HG03460 (cell line): ENCODE measurements at regions not wholly inside any gene's neighbourhood (a gene's known extent, or its start where the extent isn't known, plus 50 kb on each side); places are given as distances from the start of the nearest gene placed in this dataset.

Experiments used
- ATAC-seq: cut with Tn5 transposase; IDR thresholded peaks from one replicate; pipeline ENCODE4 v1.9.1; 2021; ENCODE audit not compliant: unreplicated experiment

GRCh38 chr20:56828402-56828801, 199.3 kb downstream of the TFAP2C start:
- no peak for ATAC-seq

DNA sequence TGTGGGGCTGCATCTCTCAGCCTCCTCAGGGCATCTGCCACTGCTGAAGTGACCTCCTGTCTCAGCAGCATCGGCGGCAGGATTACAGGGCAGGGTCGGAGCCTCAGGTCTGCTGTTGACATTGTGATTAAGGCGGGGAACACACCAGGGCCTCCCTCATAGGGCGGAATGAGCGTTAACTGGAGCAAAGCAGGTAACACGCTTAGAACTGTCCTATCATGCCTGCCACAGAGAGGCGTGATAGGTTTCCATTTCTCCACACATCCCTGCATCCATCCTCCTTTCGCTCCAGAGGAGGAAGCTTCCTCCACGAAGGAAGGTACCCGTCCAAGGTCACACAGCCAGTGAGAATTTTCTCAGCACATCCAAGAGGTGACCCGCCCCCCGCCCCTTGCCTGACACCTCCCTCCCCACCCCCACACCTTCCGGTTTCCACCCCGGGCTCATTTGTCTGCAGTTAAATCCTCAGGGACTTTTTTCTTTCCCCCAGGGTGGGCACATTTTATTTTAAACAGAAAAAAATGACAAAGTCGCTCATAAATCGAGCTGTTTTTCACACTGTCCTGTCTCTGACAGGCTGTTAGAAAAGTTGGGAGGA, 200.8 kb downstream of the TFAP2C start:
- ATAC-seq: no peak

DNA sequence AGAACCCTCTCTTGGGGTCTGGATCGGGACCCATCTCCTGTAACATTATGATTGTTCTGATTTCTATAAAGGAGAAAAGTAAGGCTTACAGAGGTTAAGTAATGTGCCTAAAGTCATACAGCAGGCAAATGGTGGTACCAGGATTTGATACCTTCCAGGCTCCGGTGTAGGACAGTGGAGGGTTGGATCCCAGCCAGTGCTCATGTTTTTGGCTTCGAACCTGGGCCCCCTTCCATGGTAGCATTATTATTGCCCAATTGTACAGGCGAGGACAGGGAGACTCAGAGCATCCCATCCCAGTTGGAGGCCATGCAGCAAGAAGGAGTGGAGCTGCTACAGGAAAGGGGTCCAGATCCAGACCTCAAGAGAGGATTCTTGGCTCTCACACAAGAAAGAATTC, 202.7 kb downstream of the TFAP2C start:
- ATAC-seq: no peak

DNA sequence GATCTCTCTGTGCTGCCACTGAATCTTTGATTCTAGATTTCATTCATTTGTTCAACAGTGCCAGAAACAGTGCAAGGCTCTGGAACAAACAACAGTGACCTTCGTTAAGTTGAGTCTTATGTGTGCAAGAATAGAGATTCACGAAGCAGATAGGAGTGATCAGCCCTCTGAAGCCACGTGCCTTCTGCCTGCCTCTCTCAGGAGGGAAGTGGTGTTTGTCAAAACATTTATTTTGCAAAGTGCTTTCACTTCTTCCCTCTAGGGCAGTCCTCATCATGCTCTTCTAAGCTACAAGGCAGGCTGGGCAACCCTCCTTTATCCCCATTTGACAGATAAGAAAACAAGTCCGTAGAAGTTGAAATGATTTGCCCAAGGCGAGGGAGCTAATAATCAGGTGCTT, 204.3 kb downstream of the TFAP2C start:
- no peak for ATAC-seq

DNA sequence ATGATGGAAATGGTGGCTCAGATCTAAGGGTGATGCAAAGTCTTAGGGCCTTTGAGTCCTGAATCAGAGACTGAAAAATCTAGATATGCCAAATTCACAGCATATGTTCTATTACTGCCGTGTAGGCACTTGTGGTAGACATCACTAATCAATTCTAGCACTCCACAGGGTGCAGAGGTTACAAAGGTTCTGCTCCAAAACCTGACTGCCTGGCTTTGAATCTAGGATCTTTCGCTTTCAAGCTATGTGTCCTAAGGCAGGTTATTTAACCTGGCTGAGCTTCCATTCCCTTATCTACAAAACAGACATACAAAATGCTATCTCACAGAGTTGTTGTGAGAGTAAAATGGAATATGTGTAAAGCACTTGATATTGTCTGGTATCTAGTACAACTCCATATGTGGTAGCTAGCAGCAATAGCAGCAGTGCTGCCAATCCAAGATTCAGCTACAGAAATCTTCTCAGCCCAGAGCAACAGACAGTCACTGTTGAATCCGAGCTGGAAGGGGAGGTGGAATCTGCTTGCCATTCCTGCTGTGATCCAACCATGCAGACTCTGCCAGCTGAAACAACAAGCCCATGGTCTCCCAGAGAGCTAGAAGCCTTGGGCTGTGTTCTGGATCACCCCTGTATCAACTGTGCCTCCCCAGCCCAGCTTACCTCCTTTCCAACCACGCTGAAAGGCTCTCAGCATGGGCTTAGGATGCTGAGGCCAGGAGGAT, 206.9 kb downstream of the TFAP2C start:
- ATAC-seq: no peak

- no peak for ATAC-seq
These were observed 210.1 kb downstream of the TFAP2C start for GRCh38 chr20:56839222-56839621.

DNA sequence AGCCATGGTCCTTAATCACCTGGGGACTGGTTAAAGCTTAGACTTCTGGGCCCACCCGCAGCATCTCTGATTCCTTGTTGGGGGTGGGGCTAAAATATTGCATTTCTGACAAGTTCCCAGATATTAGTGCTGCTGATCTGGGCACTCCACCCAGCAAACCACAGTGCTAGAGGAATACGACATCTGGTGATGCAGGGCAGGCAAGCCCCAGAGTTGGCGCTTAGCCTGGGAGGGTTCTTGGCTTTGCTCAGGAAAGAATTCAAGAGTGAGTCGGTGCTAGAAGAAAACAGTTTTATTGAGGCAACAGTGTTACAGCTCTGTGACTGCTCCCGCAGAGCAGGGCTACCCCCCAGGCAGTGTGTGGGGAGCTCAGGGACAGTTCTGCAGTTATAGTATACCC, 210.7 kb downstream of the TFAP2C start:
- no peak for ATAC-seq

DNA sequence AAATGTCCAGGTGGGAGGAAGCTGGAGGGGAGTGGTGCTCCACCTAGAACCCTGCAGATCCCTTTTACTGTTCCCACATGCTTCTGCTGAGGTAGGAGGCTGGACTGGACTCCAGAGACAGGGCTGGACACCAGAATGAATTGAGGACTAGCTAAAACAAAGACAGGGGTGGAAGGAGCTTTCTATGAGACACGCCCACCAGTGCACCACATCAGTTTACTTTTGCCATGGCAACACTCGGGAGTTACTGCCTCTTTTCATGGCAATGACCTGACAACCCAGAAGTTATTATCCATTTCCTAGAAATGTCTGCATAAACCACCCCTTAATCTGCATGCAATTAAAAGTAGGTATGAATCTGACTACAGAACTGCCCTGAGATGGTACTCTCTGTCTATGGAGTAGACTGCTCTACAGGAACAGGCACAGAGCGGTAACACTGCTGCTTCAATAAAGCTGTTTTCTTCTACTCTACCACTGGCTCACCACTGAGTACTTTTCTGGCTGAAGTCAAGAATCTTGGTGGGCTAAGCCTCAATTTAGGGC, 211.7 kb downstream of the TFAP2C start:
- ATAC-seq: no peak

- no peak for ATAC-seq
These were observed 212.3 kb downstream of the TFAP2C start for GRCh38 chr20:56841346-56841908.

DNA sequence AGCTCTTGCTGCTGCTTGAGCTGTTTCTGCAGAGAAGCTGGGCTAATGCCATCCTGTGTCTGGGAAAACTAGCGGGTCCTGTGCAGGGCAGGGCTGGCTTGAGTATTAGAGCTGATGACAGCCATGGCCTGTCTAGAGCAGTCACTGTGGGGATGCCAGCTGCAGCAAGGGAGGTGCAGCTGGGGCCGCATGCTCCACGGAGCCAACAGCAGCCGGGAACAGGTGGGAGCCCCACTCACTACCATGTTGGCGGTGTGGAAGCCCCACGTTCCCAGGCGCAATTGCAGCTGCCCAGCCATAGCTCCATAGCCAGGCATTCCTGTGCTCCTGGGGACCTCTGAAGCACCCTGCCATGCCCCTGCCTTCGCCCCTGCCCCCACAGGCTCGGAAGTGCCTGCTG, 212.9 kb downstream of the TFAP2C start:
- ATAC-seq: no peak

- no peak for ATAC-seq
These were observed 214.3 kb downstream of the TFAP2C start for GRCh38 chr20:56843386-56843785.

- no peak for ATAC-seq
These were observed 214.7 kb downstream of the TFAP2C start for GRCh38 chr20:56843817-56844216.

DNA sequence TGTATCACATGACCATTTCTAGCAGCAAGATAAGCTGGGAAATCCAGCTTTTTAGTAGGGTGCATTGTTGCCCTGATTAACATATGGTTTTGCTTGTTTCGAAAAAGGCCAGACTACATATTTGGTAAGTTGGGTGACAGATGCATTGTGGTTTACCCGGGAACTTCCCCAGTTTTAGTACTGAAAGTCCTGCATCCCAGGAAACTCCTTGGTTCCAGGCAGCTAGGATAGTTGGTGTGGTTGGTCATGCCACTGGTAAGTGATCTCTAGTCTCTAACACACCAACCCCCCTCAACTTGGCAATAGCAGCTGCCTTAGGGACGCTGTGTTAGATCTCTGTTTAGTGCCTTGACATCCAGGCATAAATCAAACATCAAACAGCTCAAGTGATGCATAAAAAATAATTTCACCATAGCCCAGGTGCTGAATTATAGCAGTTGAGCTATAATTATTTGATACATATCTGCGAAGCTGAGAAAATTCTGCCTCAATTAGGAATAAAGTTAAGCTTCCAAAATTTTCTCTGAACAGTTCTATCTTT, 216.5 kb downstream of the TFAP2C start:
- no peak for ATAC-seq

DNA sequence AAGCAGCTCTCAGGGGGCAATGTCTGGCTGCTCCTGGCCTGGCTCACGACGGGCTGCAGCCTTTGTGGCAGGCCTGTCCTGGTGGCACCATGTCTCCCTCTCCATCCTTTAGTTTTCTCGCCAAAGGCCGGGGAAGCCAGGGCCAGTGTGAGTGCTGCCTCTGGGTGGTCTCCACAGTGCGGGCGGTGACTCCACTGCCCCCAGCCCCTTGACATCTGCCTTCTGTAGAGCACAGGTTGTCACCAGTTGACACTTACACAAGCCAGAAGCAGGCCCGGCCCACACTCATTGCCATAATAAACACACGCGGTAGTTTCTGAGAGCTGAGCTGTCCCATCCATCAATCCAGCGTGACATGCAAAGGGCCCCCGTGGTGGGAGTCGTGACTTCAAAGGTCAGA, 219.5 kb downstream of the TFAP2C start:
- ATAC-seq: no peak

GRCh38 chr20:56851552-56851951, 222.4 kb downstream of the TFAP2C start:
- ATAC-seq: no peak

- no peak for ATAC-seq
These were observed 226.6 kb downstream of the TFAP2C start for GRCh38 chr20:56855708-56856107.

DNA sequence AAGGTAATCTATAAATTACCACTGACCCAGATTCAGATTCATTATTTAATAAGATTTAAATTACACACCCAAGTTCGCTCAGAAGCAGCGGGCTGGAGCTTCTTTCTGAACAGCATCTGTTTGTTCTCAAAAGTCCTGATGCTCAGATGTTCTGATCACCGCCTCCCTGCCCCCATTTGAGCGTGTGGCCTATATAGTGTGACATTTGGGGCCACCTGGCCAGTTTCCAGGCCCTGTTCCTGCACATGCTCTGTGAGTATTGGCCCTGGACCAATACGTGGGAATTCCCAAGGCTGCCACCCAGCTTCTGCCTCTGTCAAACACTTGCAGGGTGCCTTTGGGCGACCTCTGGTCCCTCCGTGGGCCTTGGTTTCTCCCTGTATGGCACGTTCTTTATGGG, 228.8 kb downstream of the TFAP2C start:
- no peak for ATAC-seq

GRCh38 chr20:56859039-56859800, 230.1 kb downstream of the TFAP2C start:
- no peak for ATAC-seq

DNA sequence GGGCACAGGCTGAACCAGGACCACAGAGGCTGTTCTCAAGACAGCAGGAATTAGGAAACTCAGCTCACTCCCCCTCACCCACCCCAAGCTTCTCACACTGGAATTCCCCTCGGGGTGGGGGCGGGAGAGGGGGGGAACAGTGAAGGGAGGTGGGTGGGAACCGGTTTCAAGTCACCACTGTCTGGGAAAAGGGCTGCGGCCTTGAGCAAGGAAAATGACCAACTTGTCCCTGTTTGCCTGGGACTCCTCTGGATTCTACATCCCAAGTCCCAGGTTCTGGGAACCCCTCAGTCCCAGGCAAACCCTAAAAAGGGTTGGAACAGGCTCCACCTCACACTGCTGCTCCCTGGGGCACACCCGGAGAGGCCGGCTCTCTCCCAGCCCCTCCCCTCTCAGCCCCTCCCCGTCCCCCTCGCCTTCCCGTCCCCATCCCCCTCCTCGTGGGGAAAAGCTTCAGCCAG, 230.7 kb downstream of the TFAP2C start:
- no peak for ATAC-seq

DNA sequence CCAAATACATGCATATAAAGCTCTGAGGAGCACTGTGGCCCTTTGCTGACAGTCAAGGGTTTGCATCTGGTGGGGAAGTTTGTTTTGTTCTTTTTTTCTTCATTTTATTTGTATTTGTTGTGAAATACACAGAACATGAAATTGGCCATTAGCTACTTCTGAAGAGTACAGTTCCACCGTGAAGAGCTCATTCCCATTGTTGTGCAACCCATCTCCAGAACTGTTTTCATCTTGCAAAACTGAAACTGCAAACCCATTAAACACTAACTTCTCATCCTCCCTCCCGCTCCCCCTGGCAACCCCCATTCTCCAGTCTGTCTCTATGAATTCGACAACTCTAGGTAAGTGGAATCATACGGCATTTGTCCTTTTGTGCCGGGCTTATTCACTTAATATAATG, 231.3 kb downstream of the TFAP2C start:
- ATAC-seq: no peak

GRCh38 chr20:56861590-56861989, 232.5 kb downstream of the TFAP2C start:
- ATAC-seq: no peak
